ENCODE measurements at regions not wholly inside any gene's neighbourhood (a gene's known extent, or its start where the extent isn't known, plus 50 kb on each side); places are given as distances from the start of the nearest gene placed in this dataset.

DNA sequence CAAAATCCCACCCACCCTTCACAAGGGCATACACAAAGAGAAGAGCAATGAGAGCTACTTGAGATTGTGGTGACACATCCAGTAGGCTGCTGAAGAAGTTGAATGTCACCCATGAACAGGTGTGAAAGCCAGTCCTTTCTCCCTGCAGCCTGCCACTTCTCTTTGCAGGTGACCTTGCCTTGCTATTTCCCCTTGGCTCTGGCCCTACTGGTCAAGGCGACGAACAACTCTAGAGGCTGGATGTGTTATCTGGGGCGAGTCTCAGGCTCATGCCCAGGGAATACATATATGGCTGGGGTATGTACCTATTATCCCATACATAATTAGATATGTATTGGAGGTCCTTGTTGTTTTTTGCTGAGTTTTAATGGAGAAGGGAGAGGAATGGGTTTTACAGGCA lies 70.2 kb upstream of the EGLN3 start:
- no peak for DNase-seq (ENCODE audit: low read depth in 2 of 2)

DNA sequence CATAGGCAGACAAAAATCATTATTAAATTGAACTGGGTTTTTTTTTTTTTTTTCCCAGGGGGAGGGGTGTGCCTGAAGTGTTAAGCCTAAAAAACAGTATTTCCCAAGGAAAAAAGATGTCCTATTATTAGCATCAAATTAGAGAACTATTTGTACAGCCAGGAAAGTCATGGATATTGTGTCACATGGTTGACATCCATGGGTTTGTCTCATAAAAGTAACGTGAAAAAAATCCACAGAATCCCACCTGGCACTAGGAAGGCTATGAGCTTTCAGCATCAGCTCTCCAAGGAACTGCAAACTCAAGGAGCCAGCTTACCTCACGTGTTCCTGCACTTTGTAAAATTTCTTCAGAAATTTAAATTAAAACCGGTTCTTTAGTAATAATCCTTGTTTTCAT lies 69.1 kb upstream of the EGLN3 start:
- DNase-seq (ENCODE audit: low read depth in 2 of 2) = no peak

DNA sequence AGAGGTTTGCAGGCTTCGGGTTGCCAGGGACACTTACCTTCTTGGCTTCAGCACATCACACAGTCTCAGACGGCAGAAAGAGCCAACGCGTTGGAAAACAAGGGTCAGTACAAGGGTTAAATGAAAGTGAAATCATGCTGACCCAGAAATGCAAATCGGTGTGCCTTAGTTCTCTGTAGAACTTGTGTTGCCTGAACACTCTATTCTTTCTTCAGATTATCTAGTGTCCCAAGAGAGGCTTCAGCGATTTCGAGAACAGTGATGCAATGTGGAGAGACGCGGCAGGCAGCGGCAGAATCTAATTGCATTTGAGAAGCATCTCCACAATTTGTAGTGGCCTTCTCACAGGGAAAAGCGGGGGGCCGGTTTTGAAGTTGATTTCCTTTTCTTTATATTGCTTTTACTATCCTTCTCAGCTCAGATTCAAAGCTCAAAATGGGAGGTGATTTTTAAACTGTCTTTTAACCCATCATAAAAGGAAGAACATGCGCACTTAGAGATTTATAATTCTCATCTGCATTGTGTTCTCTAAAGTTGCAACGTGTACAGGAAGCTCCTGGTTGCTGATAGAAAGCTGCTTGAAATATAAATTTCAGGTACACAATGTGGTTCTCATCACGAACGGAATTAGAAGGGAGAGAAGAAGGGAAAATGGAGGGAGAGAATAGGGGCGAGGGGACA lies 67.8 kb upstream of the EGLN3 start:
- no peak for DNase-seq (ENCODE audit: low read depth in 2 of 2)

DNA sequence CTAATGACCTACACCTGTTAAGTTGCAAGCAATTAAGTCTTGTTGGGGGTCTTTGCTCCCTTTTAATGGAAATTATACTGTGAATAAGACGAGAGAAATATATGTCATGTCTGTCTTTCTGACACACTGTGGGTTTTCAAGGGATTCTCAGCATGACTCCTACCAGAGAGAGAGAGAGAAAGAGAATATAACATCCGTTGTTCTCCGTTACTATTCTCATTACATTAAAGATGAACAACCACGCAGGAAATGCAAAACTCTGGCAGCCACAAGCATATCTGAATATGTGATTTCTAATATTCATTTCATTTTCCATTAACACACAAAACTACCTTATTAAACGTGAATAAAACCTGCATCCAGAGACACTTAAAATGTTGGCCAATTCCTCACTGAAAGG lies 67.3 kb upstream of the EGLN3 start:
- DNase-seq (ENCODE audit: low read depth in 2 of 2) = no peak

DNA sequence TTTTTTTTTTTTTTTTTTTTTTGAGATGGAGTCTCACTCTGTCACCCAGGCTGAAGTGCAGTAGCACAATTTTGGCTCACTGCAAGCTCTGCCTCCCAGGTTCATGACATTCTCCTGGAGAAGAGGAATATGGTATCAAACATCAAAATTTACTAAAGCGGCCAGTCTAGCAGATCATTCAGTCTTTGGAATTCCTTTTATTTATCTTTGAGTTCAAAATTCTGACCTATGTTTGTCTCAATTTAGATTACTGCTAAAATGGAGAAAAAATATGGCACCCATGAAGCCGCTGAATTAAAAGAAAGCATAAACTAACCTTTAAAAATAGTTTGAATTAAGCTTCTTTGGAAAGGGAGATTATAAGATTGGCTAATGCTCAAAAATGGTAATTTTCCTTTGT lies 64.5 kb upstream of the EGLN3 start:
- no peak for DNase-seq (ENCODE audit: low read depth in 2 of 2)

DNA sequence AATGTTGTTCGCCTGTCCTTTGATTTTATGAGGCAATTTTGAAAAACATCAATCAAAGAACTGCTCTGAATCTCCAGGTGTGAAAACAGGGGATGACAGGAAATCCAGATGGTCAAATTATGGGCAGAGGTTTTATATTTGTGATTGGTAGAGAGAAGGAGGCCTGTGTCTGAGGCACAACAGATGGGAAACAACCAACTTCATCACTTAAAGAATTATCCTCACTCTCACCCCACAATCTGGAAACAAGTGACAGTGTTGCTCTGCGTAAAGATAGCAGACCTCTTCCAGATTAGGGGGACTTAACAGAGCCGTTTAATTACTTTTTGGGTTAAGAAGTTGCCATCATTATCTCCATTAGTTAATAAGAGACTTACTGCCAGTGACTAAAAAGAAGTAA lies 64.1 kb upstream of the EGLN3 start:
- DNase-seq (ENCODE audit: low read depth in 2 of 2) = no peak

DNA sequence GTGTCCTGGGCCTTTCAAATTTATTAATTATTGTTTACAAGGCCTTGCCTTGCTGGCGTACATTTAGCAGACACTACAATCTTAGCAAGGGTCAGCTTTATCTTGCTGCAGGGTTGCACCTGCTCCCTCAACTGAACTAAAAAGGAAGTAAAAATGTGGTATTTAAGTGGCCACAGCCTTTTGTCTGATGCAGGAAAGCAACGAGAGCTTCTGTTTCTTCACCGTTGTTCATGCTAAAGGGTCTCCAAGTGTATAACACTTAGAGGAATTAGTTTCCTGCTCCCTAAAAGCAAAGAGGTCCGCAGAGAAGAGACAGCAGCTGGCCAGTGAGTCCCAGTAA lies 62.8 kb upstream of the EGLN3 start:
- DNase-seq (ENCODE audit: low read depth in 2 of 2) = no peak

DNA sequence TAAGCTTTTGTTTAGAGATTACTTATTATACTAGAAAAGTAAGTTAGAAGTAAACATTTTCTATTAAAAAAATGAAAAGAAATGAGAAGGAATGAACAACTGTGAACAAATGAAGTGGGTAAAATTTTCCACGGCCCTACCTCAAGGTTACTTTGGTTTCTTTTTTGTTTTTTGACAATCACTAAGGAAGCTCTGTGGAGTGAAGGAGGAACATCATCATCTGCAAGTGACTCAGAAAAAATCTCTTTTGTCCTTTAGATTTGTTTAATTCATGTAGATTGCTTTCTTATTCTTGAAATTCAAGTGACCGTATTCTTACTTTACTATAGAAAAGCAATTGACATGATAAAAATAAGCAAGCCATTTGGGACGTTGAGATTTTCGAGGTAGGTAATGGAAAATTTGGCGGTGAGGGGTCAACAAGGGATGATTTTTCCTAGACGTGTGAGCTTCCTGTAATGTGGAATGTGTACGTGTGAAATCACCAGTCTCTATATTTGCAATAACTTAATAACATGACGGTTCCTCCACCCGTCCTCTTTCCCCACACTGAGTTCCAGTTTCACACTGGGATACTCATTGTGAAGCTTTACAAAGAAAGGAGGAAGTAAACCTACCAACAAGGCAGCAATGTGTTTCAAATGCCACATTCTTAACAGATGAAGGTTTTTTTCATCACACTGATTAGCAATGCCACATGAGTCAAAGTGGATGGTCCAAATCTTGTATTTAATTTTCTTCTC lies 62.3 kb upstream of the EGLN3 start:
- DNase-seq (ENCODE audit: low read depth in 2 of 2) = no peak

DNA sequence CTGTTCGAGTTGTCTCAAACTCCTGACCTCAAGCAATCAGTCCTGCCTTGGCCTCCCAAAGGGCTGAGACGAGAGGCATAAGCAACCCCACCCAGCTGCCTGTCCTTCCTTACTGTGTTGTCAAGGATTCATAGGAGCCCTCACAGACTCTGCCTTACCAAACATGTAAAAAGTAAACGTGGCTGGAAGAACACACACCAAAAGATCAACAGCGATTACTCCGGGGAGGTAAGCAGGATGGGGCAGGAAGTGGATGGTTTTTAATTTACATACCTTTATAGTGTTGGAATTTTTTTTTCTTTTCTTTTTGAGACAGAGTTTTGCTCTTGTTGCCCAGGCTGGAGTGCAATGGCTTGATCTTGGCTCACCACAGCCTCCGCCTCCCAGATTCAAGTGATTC lies 61.5 kb upstream of the EGLN3 start:
- DNase-seq (ENCODE audit: low read depth in 2 of 2) = no peak

DNA sequence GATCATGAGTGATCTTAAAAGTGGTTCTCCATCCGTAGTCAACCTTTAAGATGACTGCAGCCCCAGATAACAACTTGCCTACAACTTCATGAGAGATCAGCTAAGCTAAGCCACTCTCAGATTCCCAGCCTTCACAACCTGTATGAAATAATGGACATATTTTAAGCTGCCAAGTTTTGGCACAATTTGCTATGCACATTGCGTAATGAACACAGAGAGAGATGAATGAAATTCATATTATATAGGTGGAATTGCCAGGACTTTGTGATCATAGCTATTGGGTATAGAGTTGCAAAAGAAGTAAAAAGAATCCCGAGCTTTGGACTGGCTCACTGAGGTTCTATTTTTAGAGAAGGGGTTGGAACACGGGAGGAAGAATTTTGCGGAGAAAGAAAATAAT lies 59.1 kb upstream of the EGLN3 start:
- no peak for DNase-seq (ENCODE audit: low read depth in 2 of 2)

DNA sequence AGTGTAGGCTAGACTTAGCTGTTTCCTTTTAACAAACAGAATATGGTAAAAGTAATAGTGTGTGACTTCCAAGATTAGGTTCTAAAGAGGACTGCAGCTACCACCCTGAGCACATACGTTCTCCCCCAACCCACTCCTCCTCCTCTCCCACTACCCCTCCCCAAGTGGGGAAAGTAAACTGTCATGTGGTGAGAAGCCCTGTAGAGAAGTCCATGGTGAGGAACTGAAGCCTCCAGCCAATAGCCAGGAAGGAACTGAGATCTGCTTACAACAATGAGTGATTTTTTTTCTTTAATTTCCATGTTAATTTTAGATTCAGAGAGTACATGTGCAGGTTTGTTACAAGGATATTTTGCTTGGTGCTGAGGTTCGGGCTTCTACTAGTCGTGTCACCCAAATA lies 57.0 kb upstream of the EGLN3 start:
- DNase-seq (ENCODE audit: low read depth in 2 of 2) = no peak

DNA sequence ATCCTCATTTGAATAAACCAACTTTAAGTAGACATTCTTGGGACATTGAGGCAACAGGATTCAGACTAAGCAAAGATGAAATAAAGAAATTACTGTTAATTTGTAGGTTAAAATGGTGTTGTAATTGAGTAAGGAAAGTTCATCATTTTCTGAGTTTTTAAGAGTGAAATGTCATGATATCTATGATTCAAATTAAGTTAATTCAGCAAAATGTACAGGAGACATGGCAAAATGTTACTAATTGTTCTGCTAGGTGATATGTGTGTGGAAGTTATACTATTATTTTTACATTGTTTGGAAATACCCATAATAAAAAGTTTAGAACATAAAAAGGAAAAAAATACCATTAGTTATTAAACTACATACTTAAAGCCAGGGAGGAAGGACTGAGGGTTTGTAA lies 55.0 kb upstream of the EGLN3 start:
- no peak for DNase-seq (ENCODE audit: low read depth in 2 of 2)

DNA sequence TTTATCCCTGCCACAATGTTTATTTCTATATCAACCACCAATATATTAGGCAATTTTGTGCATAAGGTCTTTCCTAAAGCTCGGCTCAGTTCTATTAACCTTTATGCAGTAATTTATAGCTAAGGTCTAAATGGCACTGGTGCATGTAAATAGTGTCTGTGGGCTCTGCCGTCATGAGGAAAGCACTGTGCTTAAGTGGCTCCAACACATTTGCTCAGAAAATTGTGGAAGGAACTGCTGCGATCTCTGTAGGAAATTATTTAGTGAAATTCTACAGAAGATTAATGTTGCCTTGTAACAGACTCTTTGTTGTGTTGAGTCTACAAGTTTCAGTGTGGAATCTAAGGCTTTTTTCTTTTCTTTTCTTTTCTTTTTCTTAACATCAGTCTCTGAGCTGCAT lies 54.0 kb upstream of the EGLN3 start:
- DNase-seq (ENCODE audit: low read depth in 2 of 2) = no peak

DNA sequence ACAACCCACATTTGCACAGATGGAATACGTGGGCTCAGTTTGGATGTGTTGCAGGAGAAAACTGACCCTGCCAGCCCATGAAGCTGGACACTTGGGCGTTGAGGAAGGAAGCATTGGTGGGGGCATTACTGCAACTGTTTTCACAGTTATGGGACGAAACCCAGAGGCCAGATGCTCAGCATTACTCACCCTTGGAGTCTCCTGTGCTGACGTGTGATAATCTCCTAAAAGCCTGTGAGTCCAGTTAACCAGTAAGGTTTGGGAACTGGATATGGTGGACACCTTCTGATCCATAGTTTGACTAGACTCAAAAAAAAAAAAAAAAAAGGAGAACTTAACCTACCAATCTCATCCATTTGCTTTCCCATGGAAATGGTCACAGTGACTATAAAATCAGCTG lies 52.8 kb upstream of the EGLN3 start:
- DNase-seq (ENCODE audit: low read depth in 2 of 2) = no peak

DNA sequence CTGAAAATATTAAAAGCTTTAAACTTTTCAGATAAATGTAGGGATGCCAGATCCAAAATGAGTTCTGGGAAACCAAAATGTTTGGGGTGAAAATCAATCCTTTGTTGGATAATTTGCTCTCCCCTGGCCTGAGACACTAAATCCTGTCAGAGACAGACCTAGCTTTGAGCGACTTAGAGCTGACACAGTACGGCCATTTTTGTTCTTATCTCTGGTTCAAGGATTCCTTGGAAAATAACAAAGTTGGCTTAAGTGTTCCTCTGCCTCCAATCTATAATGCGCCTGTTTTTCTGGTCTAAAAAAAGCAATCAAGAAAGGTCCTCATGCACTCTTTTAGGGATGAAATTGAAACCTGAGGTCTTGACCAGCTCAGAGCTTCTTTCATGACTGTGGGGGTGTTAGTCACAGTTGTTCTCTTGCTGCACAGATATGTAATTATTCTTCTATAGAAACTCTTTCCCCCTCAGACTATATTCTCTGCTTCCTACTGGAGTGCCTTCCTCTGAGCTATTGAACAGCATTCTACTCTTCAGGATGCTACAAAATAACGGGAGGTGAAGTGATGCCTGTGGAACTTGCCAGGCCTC lies 52.3 kb upstream of the EGLN3 start:
- no peak for DNase-seq (ENCODE audit: low read depth in 2 of 2)

Measured in stimulated activated CD8-positive, alpha-beta memory T cell treated with anti-CD3 and anti-CD28 coated beads, Interleukin-2, amount 100 ng/mL, for 48 hours (primary cell).